ENCODE measurements at regions not wholly inside any gene's neighbourhood (a gene's known extent, or its start where the extent isn't known, plus 50 kb on each side); places are given as distances from the start of the nearest gene placed in this dataset.

DNA sequence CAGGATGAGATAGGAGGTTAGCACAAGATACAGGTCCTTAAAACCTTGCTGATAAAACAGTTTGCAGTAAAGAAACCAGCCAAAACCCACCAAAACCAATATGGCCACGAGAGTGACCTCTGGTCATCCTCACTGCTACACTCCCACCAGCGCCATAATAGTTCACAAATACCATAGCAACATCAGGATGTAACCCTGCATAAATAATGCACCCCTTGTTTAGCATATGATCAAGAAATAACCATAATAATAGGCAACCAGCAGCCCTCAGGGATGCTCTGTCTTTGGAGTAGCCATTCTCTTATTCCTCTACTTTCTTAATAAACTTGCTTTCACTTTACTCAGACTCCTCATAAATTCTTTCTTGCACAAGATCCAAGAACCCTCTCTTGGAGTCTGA is 86.9 kb upstream of the PRSS3 start:
- TF ChIP-seq, protein P1, sequence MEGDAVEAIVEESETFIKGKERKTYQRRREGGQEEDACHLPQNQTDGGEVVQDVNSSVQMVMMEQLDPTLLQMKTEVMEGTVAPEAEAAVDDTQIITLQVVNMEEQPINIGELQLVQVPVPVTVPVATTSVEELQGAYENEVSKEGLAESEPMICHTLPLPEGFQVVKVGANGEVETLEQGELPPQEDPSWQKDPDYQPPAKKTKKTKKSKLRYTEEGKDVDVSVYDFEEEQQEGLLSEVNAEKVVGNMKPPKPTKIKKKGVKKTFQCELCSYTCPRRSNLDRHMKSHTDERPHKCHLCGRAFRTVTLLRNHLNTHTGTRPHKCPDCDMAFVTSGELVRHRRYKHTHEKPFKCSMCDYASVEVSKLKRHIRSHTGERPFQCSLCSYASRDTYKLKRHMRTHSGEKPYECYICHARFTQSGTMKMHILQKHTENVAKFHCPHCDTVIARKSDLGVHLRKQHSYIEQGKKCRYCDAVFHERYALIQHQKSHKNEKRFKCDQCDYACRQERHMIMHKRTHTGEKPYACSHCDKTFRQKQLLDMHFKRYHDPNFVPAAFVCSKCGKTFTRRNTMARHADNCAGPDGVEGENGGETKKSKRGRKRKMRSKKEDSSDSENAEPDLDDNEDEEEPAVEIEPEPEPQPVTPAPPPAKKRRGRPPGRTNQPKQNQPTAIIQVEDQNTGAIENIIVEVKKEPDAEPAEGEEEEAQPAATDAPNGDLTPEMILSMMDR (IDR thresholded peaks at IDR 0.05): no peak
- no peak for TF ChIP-seq POLR2A (IDR thresholded peaks at IDR 0.05)
- TF ChIP-seq POLR2AphosphoS5 (IDR thresholded peaks at IDR 0.05): no peak
- TF ChIP-seq EP300 (IDR thresholded peaks at IDR 0.05; ENCODE audit: low read depth): no peak

All from transverse colon (tissue), 4 donors.